SK-N-MC (cell line): ENCODE measurements at regions not wholly inside any gene's neighbourhood (a gene's known extent, or its start where the extent isn't known, plus 50 kb on each side); places are given as distances from the start of the nearest gene placed in this dataset.

Source experiments
- EZH2 ChIP-seq: fragments of 200-600 bp; sonication (generic); IDR thresholded peaks from one replicate; pipeline ENCODE4 v1.6.1; 2017; ENCODE audit warnings: antibody characterized with exemption
- POLR2AphosphoS5 ChIP-seq: IDR thresholded peaks from 2 replicates; pipeline ENCODE4 v1.6.1; 2012; ENCODE audit warnings: mild to moderate bottlenecking, low read depth, low read length, borderline replicate concordance

GRCh38 chr14:38848243-38848935, 254.6 kb downstream of the SEC23A start:
- no peak for TF ChIP-seq EZH2
- TF ChIP-seq POLR2AphosphoS5 = no peak
